ENCODE measurements at regions not wholly inside any gene's neighbourhood (a gene's known extent, or its start where the extent isn't known, plus 50 kb on each side); places are given as distances from the start of the nearest gene placed in this dataset.

GRCh38 chr7:12119620-12120303, 91.3 kb upstream of the TMEM106B start:
- intact Hi-C loops (cut with micrococcal nuclease): no loop called here
- Histone ChIP-seq H3K79me2 (ENCODE audit: insufficient read depth, low read length) (no peaks in the 10 kb centered on the region), H3K4me2 (replicated peaks; ENCODE audit: extremely low read depth, low read length, poor library complexity, severe bottlenecking) (no peak overlapping the region), H3K27me3 (ENCODE audit: control insufficient read depth in 2 of 2, insufficient read depth in 2 of 2, low read length in 2 of 2) (no peaks in the 10 kb centered on the region), H3K4me3 (replicated peaks in 1 of 3; ENCODE audit: low read depth in 2 of 3, low read length in 3 of 3) (no peak overlapping the region), H4K20me1 (ENCODE audit: insufficient read depth, low read length) (no peaks in the 10 kb centered on the region), H3K36me3 (replicated peaks in 1 of 2; ENCODE audit: control insufficient read depth in 1 of 2, insufficient read depth in 2 of 2, low read length in 2 of 2) (no peaks in the 10 kb centered on the region), H3K27ac (ENCODE audit: low read depth in 1 of 2, low read length in 2 of 2) (no peak overlapping the region), H3K9ac (ENCODE audit: insufficient read depth, low read length, poor library complexity, severe bottlenecking) (no peak overlapping the region), H3K4me1 (ENCODE audit: control insufficient read depth in 1 of 2, insufficient read depth in 2 of 2, low read length in 2 of 2) (no peaks in the 10 kb centered on the region), H2AFZ (ENCODE audit: insufficient read depth, low read depth, low read length, poor library complexity, severe bottlenecking) (no peak overlapping the region), H3K9me3 (replicated peaks in 1 of 2; ENCODE audit: control insufficient read depth in 1 of 2, insufficient read depth in 1 of 2, low read length in 2 of 2) (no peaks in the 10 kb centered on the region)
- H3K27ac Mint-ChIP-seq: no peak overlapping the region
- H3K4me3 Mint-ChIP-seq: no peak overlapping the region
- H3K9me3 Mint-ChIP-seq: peaks cover 0 to 3% (median 0%) of the 10 kb centered on the region in 7 donors
- no peaks in the 10 kb centered on the region for H3K36me3 Mint-ChIP-seq
- no peak for TF ChIP-seq CTCF (IDR thresholded peaks at IDR 0.05)
- WGBS (ENCODE audit: insufficient coverage): no CpG with 5 or more reads among the region's 4 CpGs
- H3K27me3 Mint-ChIP-seq (ENCODE audit: low read depth in 3 of 3): peaks cover 0 to 1% (median 0%) of the 10 kb centered on the region in 3 donors
- H3K4me1 Mint-ChIP-seq: no peaks in the 10 kb centered on the region
- DNase-seq: no peak

GRCh38 chr7:12120632-12121031, 90.5 kb upstream of the TMEM106B start:
- H3K4me1 Mint-ChIP-seq: no peaks in the 10 kb centered on the region
- Histone ChIP-seq H3K79me2 (ENCODE audit: insufficient read depth, low read length) (no peaks in the 10 kb centered on the region), H3K9ac (ENCODE audit: insufficient read depth, low read length, poor library complexity, severe bottlenecking) (no peak overlapping the region), H3K27ac (ENCODE audit: low read depth in 1 of 2, low read length in 2 of 2) (no peak overlapping the region), H3K4me3 (replicated peaks in 1 of 3; ENCODE audit: low read depth in 2 of 3, low read length in 3 of 3) (no peak overlapping the region), H3K4me1 (ENCODE audit: control insufficient read depth in 1 of 2, insufficient read depth in 2 of 2, low read length in 2 of 2) (no peaks in the 10 kb centered on the region), H2AFZ (ENCODE audit: insufficient read depth, low read depth, low read length, poor library complexity, severe bottlenecking) (no peak overlapping the region), H3K4me2 (replicated peaks; ENCODE audit: extremely low read depth, low read length, poor library complexity, severe bottlenecking) (no peak overlapping the region), H3K27me3 (ENCODE audit: control insufficient read depth in 2 of 2, insufficient read depth in 2 of 2, low read length in 2 of 2) (no peaks in the 10 kb centered on the region), H3K9me3 (replicated peaks in 1 of 2; ENCODE audit: control insufficient read depth in 1 of 2, insufficient read depth in 1 of 2, low read length in 2 of 2) (no peaks in the 10 kb centered on the region), H3K36me3 (replicated peaks in 1 of 2; ENCODE audit: control insufficient read depth in 1 of 2, insufficient read depth in 2 of 2, low read length in 2 of 2) (no peaks in the 10 kb centered on the region), H4K20me1 (ENCODE audit: insufficient read depth, low read length) (no peaks in the 10 kb centered on the region)
- TF ChIP-seq CTCF (IDR thresholded peaks at IDR 0.05): no peak
- intact Hi-C loops (cut with micrococcal nuclease): no loop called here
- H3K36me3 Mint-ChIP-seq: no peaks in the 10 kb centered on the region
- no CpG with 5 or more reads among the region's 1 CpG for WGBS (ENCODE audit: insufficient coverage)
- H3K4me3 Mint-ChIP-seq: no peak overlapping the region
- no peak overlapping the region for H3K27ac Mint-ChIP-seq
- DNase-seq: no peak
- peaks cover 0 to 1% (median 0%) of the 10 kb centered on the region in 3 donors for H3K27me3 Mint-ChIP-seq (ENCODE audit: low read depth in 3 of 3)
- peaks cover 0 to 3% (median 0%) of the 10 kb centered on the region in 7 donors for H3K9me3 Mint-ChIP-seq
